Heart right ventricle (tissue), 16 donors: ENCODE measurements at regions not wholly inside any gene's neighbourhood (a gene's known extent, or its start where the extent isn't known, plus 50 kb on each side); places are given as distances from the start of the nearest gene placed in this dataset.

Experiments
- ATAC-seq, 8 donors: fragments of 200-7000 bp; cut with Tn5 transposase; one replicate each; pipeline ENCODE4 v1.9.1; 2020; ENCODE audit warnings: mild to moderate bottlenecking in 8 of 8, moderate library complexity in 8 of 8, moderate number of reproducible peaks in 1 of 8
- DNase-seq, 2 donors: peaks; one replicate each; pipeline ENCODE4 v3.0.0-alpha.2; 2020
- H3K27ac ChIP-seq, 10 donors: fragments of 200-600 bp; sonication (generic) in 2 of 10; one replicate each; pipeline versions ENCODE4 v1.5.0 to v1.8.0; 2020 to 2022; ENCODE audit warnings: mild to moderate bottlenecking in 3 of 10
- H3K27me3 ChIP-seq, 7 donors: fragments of 200-600 bp; one replicate each; pipeline ENCODE4 v1.8.0; 2021 to 2022; ENCODE audit warnings: mild to moderate bottlenecking in 2 of 7
- H3K36me3 ChIP-seq, 9 donors: fragments of 200-600 bp; sonication (generic) in 1 of 9; one replicate each; pipeline versions ENCODE4 v1.5.0 to v1.8.0; 2020 to 2022; ENCODE audit warnings: mild to moderate bottlenecking in 2 of 9
- H3K4me1 ChIP-seq, 9 donors: fragments of 200-600 bp; sonication (generic) in 1 of 9; one replicate each; pipeline versions ENCODE4 v1.5.0 to v1.8.0; 2020 to 2022; ENCODE audit warnings: mild to moderate bottlenecking in 4 of 9
- H3K4me3 ChIP-seq, 10 donors: fragments of 200-600 bp; sonication (generic) in 2 of 10; one replicate each; pipeline versions ENCODE4 v1.5.0 to v1.8.0; 2020 to 2022; ENCODE audit warnings: mild to moderate bottlenecking in 7 of 10, moderate library complexity in 2 of 10
- H3K9me3 ChIP-seq, 11 donors: fragments of 200-600 bp in 10 of 11; sonication (generic) in 2 of 11; one replicate each; pipeline versions ENCODE4 v1.5.0 to v1.8.0; 2013 to 2022; ENCODE audit warnings: mild to moderate bottlenecking in 2 of 11, control low read depth in 1 of 11, moderate library complexity in 1 of 11
- CTCF ChIP-seq, 9 donors: fragments of 200-600 bp; sonication (generic) in 2 of 9; IDR thresholded peaks; one replicate each; pipeline versions ENCODE4 v1.5.0 to v1.8.0; 2021 to 2022; ENCODE audit warnings: antibody characterized with exemption in 9 of 9, mild to moderate bottlenecking in 5 of 9, moderate library complexity in 1 of 9
- WGBS, 2 donors: extraction: QIAGEN DNeasy Blood & Tissue Kit; methylation state at CpG; one replicate each; pipeline ENCODE4 v1.1.7; 2013; ENCODE audit warnings: inconsistent platforms in 1 of 2; 5-methylcytosine and 5-hydroxymethylcytosine counted together
- intact Hi-C, 10 donors: fragments of 100-400 bp; cut with DNase I; formaldehyde crosslinking; loops; one replicate each; pipeline versions ENCODE4 v1.11.1 to v1.14.2; 2022
- donor health status: Arrhythmogenic right ventricular cardiomyopathy.
- donor health status: ischemic (EF 13 %, LVEDD 7.1; RV severe dilation, severe dysfunction).
- donor health status: healthy with polysubstance abuse.
- donor health status: DM: no; HTN: yes; CAD: no.
- donor health status: DM: no; HTN: no; CAD: no.
- donor health status: ischemic (EF 25% LVEDD 6.9; RV normal size, moderate dysfunction).
- donor health status: ischemic (EF 25% LVEDD 5.7; RV mildly dilated, moderate dysfunction).
- donor health status: healthy.
- donor health status: DM: yes; HTN: yes; CAD: no.
- donor health status: Ischemic cardiomyopathy.
- donor health status: ischemic (EF 35%, LVEDD 5.7; RV mildly dilated, moderate dysfunction).
- donor health status: nonischemic (EF 11% LVEDD 7.7; RV severe dilation, severe dysfunction).
- donor health status: DM: yes; HTN: yes; CAD: no.
- donor health status: PGD.
- donor health status: ischemic (EF 29% LVEDD 5.4; RV normal size, mild dysfunction).
- donor health status: nonischemic (EF 23%, LVEDD 6.1; RV moderate dilation, normal function).

DNA sequence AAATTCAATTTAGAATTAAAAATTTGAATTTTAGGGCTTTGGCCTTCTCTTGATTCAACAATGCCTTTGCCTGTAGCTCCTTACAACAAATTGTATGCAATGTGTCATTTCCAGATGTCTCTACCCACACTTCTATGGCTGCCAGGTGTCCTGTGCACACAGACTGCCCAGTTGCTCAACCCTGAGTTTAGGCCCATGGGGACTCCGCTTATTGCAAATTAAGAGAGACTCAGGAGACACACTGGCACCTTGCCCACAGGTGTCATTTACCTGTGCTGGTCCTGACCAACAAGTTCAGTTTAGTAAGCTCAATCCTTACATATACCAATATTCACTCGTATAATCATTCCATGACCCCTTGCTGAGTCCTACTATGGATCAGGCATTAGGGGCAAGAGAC is 236.1 kb downstream of the OMA1 start:
- Histone ChIP-seq H3K9me3 (no peaks in the 10 kb centered on the region), H3K27me3 (no peaks in the 10 kb centered on the region), H3K36me3 (no peaks in the 10 kb centered on the region), H3K4me1 (no peaks in the 10 kb centered on the region), H3K27ac (no peak overlapping the region), H3K4me3 (no peak overlapping the region)
- ATAC-seq: no peak
- WGBS, 2 donors: 86 to 88% methylated on average over 2 of the region's 2 CpGs
- TF ChIP-seq CTCF (IDR thresholded peaks at IDR 0.05): no peak
- intact Hi-C loops: no loop called here
- DNase-seq: no peak

- H3K4me3 ChIP-seq: no peak overlapping the region
- H3K9me3 ChIP-seq: no peaks in the 10 kb centered on the region
- intact Hi-C loops: no loop called here
- no peak for ATAC-seq
- no peaks in the 10 kb centered on the region for H3K36me3 ChIP-seq
- no peak for TF ChIP-seq CTCF (IDR thresholded peaks at IDR 0.05)
- no peak overlapping the region for H3K27ac ChIP-seq
- H3K4me1 ChIP-seq: peaks cover 0 to 12% (median 0%) of the 10 kb centered on the region in 9 donors
- H3K27me3 ChIP-seq: no peaks in the 10 kb centered on the region
- WGBS, 2 donors: 65 to 73% methylated on average over 1 of the region's 1 CpG
- DNase-seq: no peak
Observed at GRCh38 chr1:58308206-58308605, 238.3 kb downstream of the OMA1 start.

- intact Hi-C loops: no loop called here
- ATAC-seq: no peak
- H3K4me1 ChIP-seq: peaks cover 0 to 12% (median 0%) of the 10 kb centered on the region in 9 donors
- no peak overlapping the region for H3K27ac ChIP-seq
- DNase-seq: no peak
- 83 to 86% methylated on average over 1 of the region's 1 CpG for WGBS, 2 donors
- no peaks in the 10 kb centered on the region for H3K27me3 ChIP-seq
- no peak for TF ChIP-seq CTCF (IDR thresholded peaks at IDR 0.05)
- H3K4me3 ChIP-seq: no peak overlapping the region
- no peaks in the 10 kb centered on the region for H3K9me3 ChIP-seq
- no peaks in the 10 kb centered on the region for H3K36me3 ChIP-seq
Observed at GRCh38 chr1:58307431-58307830, 239.1 kb downstream of the OMA1 start.

GRCh38 chr1:58305622-58306021 is 240.9 kb downstream of the OMA1 start:
- no peak for DNase-seq
- Histone ChIP-seq H3K27ac (peak overlapping the region in 3 of 10 donors; percentile 25 to 52 (median 37)), H3K9me3 (no peaks in the 10 kb centered on the region), H3K27me3 (no peaks in the 10 kb centered on the region), H3K4me3 (no peak overlapping the region), H3K4me1 (peaks cover 0 to 12% (median 0%) of the 10 kb centered on the region in 9 donors), H3K36me3 (no peaks in the 10 kb centered on the region)
- peak in 3 of 8 donors; percentile 29 to 79 (median 64) for ATAC-seq
- intact Hi-C loops: no loop called here
- TF ChIP-seq CTCF (IDR thresholded peaks at IDR 0.05): no peak
- 58 to 67% methylated on average over 1 of the region's 1 CpG for WGBS, 2 donors
